Activated CD4-positive, alpha-beta T cell treated with anti-CD3 and anti-CD28 coated beads, Interleukin-2, Interleukin-4, amounts not matched to agents 100 ng/mL and 50 ng/mL, durations not matched to agents 16 hours and 8 hours (primary cell): ENCODE measurements at regions not wholly inside any gene's neighbourhood (a gene's known extent, or its start where the extent isn't known, plus 50 kb on each side); places are given as distances from the start of the nearest gene placed in this dataset.

ENCODE experiments used
- DNase-seq: peaks from one replicate; pipeline ENCODE4 v3.0.0-alpha.2; 2020; ENCODE audit warnings: low spot score

DNA sequence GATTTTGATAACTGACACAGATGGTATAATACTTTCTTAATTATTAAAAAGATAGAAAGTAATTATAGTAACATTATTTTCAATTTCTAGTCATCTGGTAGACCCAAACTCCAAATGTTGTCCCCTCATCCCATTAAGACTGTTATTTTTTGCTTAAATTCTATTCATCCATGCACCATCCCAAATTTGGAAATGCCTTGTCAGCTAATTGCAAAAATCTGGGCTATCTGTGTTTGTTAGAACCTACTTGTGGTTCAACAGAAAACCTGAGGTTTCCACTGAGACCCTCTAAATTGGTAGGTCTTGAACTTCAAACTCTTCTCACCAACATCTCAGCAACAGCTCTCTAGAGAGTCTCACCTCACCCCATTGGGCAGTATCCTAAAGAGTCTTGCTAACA is 172.2 kb upstream of the ADGRL3 start:
- no peak for DNase-seq

DNA sequence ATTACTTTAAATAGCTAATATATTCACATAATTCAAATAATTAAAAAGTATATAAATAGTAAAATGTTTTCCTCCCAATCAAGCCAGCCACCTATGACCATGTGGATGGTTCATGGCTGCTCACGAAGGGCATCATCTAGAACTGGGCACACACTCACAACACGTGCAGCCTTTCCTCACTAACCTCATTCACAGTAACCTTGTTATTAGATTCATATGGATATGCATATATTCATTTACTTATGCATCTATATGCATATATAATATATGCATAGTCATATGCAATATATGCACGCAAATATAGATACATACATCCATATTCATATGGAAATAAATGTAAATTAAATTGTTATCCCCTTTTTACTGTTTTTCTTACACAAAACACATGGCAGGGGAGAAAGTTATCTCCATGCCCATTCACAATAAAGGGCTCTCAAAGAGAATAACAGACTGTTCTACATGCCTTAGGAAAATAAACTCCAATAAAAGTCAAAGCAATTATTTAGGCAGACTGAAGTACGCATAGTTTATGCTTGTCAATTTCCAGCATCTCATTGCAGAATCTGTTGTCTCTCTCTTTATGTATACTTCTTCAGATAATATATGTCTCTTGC is 163.9 kb upstream of the ADGRL3 start:
- no peak for DNase-seq

DNA sequence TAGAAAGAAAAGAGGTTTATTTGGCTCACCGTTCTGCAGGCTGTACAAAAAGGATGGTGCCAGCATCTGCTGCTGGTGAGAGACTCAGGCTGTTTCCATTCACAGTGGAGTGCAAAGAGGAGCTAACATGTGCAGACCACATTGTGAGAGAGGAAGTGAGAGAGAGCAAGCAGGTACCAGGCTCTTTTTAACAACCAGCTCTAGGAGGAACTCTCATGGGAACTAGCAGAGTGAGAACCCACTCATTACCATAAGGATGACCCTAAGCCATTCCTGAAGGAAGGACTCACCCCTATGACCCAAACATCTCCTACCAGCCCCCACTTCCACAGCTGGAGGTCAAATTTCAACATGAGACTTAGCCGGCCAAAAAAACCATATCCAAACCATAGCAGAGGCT is 158.6 kb upstream of the ADGRL3 start:
- DNase-seq, result no peak

DNA sequence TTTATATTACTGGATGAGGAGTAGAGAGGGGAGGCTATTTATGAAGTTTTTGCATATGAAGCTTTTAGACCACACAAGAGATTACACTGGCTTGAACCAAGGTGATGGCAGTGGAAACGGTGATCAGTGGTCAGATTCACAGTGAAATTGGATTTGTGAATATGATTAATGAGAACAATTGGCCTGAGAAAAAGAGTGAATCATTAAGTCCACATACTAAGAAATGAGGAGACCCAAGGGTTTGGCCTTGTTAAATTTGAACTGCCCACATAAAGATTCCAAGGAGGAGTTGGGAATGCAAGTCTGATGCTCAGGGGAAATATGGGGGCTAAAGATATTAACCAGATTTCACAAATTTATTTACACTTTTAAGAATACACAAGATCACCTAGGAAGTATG is 155.3 kb upstream of the ADGRL3 start:
- no peak for DNase-seq

DNA sequence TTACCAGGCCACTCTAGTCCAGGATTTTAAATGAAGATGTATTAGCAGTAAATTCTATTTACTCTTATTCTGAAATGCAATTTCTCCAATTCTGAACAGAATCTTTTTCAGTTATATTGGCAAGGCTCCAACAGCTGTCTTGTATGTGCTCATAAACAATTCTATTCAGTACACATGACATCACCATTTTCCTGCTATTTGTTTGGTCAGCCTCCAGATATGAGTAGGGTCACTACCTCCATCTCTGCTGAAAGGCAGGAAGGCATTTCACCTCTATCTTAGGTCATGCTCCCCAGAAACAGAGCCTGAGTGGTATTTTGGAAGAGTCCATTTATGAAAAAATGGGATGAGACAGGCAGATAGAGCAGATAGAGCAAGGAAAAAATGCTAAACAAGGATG is 151.1 kb upstream of the ADGRL3 start:
- DNase-seq, result no peak

DNA sequence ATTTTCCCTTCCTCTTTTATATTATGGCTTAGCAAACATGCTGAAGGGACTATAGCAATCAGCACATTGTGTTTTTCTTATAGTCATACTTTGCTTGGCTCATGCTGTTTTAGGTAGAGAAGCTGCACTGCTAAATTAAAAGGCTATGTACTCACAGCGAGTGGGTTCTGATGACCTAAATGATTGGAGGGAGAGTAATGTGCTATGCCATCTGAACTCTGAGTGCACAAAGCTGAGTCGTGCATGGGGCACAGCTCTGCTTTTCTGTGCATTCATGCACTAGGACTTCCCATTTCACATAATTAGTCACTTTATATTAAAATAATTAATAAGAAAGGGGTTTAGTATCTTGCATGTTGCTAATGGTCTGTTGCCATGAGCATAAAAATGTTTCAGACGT is 132.7 kb upstream of the ADGRL3 start:
- DNase-seq, result no peak

DNA sequence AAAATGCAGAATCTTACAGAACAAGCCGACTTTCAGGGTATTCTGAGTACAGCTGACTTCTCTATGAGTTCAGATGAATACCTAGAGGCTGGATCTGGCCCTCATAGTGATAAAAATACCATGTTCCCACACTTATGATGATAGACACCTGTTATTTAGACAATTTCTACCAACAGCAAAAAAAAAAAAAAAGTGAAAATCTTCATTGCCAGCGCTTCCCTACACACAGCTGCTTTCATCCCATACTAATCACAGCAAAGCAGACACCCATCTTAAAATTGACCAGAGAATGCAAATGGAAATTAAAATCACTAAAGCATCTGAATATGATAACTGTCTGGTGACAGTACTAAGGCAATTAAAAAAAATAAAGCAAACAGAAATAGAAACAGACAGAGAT is 132.1 kb upstream of the ADGRL3 start:
- no peak for DNase-seq

DNA sequence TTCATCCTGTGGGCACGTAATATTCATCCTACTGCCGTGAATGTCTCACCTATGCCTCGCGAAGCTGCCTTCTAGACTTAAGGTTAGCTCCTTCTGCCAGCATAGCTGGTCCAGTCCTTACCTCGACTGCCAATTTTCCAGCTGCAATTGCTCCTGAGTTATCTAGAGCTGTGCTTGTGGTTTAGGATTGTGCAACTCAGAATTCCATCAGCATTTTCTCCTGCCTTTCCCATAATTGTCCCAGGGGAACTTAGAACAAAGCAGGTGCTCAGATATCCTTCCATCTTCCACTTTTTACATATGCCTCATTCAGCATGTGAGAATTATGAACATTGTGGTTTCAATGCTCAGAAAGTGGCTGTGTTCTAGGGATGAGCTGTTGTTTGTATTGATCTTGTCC is 131.4 kb upstream of the ADGRL3 start:
- no peak for DNase-seq

DNA sequence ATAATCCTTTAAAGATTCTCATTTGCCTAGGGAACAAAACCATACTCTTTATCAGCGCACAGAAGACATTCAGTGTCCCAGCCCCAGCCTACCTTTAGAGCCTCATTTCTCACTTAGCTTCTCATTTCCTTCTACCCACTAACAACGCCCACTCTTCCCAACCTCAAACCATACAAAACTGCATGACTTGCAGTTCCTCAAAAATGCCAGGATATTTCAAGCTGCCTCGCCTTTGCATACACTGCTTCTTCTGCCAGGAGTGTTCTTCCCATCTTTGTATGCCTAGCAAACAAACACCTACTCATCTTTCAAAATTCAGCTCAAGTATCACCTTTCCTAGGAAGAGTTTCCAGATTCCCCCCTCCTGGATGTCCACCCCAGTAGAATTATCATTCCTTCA is 129.9 kb upstream of the ADGRL3 start:
- no peak for DNase-seq

DNA sequence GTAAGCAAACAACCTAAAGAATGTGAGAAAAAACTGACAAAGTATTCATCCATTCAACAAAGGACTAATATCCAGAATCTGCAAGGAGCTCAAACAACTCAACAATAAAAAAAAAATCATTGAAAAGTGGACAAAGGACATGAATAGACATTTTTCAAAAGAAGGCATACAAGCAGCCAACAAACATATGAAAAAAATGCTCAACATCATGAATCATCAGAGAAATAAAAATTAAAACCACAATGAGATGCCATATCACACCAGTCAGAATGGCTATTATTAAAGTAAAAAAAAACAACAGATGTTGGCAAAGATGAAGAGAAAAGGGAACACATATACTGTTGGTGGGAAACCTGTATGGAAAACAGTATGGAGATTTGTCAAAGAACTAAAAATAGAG is 120.7 kb upstream of the ADGRL3 start:
- DNase-seq, result no peak

DNA sequence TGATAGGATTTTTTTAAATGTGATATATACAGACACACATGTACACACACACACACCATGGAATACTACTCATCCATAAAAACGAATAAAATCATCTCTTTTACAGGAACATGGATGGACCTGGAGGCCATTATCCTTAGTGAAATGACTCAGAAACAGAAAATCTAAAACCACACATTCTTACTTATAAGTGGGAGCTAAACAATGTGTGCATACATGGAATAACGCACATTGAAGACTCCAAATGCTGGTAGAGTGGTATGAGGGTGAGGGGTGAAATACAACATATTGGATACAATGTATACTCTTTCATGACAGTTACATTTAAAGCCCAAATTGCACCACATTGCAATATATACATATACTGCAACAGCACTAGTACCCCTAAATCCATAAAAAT is 120.2 kb upstream of the ADGRL3 start:
- no peak for DNase-seq

DNA sequence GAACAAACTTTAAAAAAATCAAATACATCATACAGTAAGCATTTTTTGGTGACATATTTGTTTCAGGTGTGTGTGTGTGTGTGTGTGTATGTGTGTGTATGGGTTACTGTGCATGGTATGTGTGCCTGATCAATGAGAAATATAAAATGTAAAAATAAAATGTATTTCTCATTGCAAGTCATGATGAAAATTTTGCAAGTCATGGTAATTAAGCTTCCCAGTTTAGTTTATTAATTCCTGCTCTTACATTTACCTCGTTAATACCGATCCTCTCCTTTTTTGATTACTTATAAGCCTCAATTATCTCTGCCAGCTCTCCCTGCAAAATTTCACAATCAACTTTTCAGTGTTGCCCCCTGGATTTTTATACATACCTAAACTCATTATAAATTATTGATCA is 114.6 kb upstream of the ADGRL3 start:
- no peak for DNase-seq

DNA sequence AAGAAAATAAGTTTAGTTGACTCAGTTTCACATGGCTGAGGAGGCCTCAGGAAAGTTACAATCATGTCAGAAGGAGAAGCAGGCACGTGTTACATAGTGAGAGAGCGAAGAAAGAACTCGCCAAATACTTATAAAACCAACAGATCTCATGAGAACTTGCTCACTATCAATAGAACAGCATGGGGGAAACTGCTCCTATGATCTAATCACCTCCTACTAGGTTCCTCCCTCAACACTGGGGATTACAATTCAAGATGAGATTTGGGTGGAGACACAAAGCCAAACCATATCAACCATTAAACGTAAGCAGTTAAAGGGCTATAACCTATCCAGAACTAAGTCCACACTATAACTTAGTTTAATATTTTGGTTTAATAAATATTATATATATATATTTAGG is 113.8 kb upstream of the ADGRL3 start:
- DNase-seq, result no peak

DNA sequence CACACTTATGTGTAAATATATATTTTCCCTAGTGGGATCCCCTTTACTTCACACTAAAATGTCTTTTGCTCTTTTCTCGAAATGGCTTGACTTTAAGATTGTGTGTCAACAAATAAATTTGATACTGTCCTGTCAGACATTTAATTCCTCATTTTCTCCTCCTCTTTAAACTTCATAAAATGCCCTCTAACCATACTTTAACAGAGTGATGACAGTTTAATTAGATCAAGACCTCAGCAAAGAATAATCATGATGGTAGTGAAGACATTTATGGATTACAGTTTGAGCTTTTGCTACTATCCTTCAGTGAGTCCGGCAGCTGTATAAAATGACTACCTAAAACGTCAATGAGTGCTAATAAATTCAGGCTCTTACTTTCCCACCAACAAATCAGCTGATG is 113.1 kb upstream of the ADGRL3 start:
- DNase-seq, result no peak

DNA sequence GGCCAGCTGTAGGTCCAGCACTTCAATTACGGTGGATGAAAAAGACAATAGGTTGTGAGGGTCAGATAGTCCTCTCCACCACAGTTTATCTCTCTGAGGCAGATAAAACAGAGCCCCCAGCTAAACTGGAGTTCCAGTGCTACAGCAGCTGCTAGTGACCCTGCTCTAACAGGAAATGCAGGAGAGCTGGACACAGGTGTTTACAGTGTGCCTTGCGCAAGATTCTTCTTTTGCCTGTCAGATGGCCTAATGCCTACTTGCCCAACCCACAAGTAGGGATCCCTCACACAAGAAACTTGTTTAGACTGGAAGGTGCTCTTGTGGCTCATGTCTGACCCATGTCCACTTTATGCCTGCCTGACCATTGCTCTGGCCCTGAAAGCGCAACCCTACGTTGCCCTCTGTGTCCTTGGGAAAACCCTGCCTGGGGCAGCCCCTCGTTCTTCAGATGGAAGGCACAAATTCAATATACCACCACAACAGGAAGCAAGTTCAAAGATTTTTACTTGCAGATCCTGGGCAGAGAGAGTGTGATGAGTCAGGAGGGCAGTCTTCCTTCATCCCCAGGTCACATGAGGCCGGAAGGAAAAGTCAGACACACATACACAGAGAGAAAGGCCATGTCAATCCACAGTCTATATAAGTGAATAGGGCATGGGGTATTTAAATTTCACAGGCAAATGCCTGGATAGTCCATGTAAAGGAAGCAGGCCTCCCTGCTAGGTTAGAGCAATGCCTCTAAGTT is 105.1 kb upstream of the ADGRL3 start:
- DNase-seq, result no peak

DNA sequence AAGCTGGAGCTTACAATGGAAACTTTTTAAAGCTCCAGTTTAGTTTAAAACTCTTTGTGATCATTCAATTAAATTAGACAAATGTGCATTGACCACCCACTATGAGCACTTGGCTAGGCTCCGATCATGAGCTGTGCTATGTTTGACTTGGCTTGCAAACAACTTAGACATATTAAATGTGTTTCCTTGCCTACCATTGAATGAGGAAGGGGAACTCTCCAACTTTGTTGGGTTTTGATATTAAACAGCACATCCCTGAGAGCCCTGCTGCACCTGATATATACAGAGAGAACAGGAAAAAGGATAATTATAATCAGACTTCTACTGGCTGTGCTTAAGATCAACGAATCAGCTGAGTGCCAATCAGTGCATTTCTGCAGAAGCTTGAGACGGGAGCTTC is 71.4 kb upstream of the ADGRL3 start:
- no peak for DNase-seq

DNA sequence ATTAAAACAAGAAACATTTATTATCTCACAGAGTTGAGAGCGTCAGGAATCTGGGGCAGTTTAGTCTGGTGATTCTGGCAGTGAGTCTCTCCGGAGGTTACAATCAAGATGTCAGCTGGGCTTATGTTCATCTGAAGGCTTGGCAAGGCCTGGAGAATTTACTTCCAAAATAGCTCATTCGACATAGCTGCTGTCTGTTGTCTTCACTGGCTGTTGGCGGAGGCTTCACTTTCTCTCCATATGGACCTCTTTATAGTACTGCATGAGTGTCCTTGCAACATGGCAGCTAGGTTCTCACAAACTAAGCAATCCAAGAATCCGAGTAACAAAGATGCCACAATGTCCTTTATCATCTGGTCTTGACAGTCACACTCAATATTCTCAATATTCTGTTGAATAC is 70.2 kb upstream of the ADGRL3 start:
- DNase-seq, result no peak

DNA sequence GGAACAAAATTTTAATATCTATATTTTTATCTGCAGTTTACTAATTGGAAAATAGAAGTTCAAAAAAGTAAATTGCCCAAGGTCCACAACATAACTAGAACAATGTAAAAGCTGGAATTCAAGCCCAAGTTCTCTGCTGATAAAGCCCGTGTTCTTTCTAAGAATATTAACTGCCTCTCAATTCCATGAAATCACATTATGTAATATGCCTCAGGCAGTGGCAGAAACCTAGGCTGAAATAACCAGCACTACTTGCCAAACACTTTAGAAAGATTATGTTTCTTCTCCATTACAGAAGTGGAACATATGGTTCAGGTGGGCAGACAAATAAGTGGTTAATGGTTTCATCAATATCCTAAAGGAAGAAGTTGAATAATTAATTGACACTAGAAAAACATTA is 56.7 kb upstream of the ADGRL3 start:
- no peak for DNase-seq

DNA sequence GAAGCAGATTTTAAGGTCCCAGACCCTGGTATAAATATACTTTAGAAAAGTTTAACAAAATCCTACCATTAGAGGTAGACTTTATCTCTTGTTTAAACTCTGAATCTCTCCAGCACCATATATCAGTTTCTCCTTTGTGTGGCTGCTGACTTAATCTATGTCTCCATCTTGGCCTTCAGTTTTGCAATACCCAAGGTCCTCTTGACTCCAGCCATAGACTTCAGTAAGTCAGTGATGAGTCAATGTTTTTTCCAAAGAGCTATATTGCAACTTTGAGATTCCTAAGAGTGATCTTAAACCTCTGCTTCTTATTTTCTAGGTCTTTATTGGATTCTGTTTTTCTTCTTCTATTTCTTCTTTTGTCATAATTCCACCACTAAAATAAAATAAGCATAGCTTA is 50.8 kb upstream of the ADGRL3 start:
- DNase-seq, result no peak
